Endothelial cell of umbilical vein (primary cell): ENCODE measurements at regions not wholly inside any gene's neighbourhood (a gene's known extent, or its start where the extent isn't known, plus 50 kb on each side); places are given as distances from the start of the nearest gene placed in this dataset.

Experiments used
- BruUV-seq: library from RNA; stranded (reverse); fragments of 400-500 nt; replicated peaks from 2 replicates; lab custom pipeline; 2021; lab: Mats Ljungman, UMichigan
- CTCF ChIA-PET: fragments of 300-600, 350-600 bp; sonication (Branson Sonifier 250); formaldehyde crosslinking; loops from one replicate; lab custom pipeline; 2021; ENCODE audit warnings: antibody characterized with exemption, inconsistent platforms; lab: Charles Lee
- POLR2A ChIA-PET: fragments of 300-600, 350-600 bp; sonication (Branson Sonifier 250); formaldehyde crosslinking; loops from one replicate; lab custom pipeline; 2021; ENCODE audit warnings: antibody characterized with exemption, inconsistent platforms; lab: Charles Lee
- DNase-seq: peaks from one replicate; pipeline ENCODE4 v3.0.0-alpha.2; 2011; ENCODE audit warnings: low read depth, low spot score
- FAIRE-seq: peaks from 2 replicates; lab custom pipeline; 2011; peaks lifted over from hg19 to GRCh38; lab: Jason Lieb, UNC
- H2AFZ ChIP-seq: 2 replicates; pipeline ENCODE4 v1.6.0; 2012; ENCODE audit warnings: low read depth, low read length, control low read depth, inconsistent platforms
- H3K27ac ChIP-seq: 2 replicates; pipeline ENCODE4 v1.5.1; 2011; ENCODE audit warnings: low read depth, mild to moderate bottlenecking, control low read depth, low read length, moderate library complexity; ENCODE audit not compliant: insufficient read depth
- H3K27me3 ChIP-seq, 2 experiments: 2 replicates each; pipeline versions ENCODE4 v1.6.0 to v1.6.1; 2011; ENCODE audit warnings: low read length in 2 of 2, mixed read lengths in 1 of 2; ENCODE audit not compliant: control insufficient read depth in 2 of 2, insufficient read depth in 2 of 2
- H3K36me3 ChIP-seq, 2 experiments: 2 replicates in 1 of 2; 3 replicates in 1 of 2; pipeline ENCODE4 v1.5.1; 2011; ENCODE audit warnings: low read length in 2 of 2, mild to moderate bottlenecking in 1 of 2, moderate library complexity in 1 of 2; ENCODE audit not compliant: control insufficient read depth in 2 of 2, insufficient read depth in 2 of 2; ENCODE audit errors: extremely low read depth in 1 of 2
- H3K4me1 ChIP-seq: 3 replicates; pipeline ENCODE4 v1.5.1; 2011; ENCODE audit warnings: mild to moderate bottlenecking, low read length; ENCODE audit not compliant: control insufficient read depth, insufficient read depth; ENCODE audit errors: extremely low read depth
- H3K4me2 ChIP-seq: 2 replicates; pipeline ENCODE4 v1.6.1; 2011; ENCODE audit warnings: low read length, control low read depth, mixed read lengths; ENCODE audit not compliant: insufficient read depth
- H3K4me3 ChIP-seq, 3 experiments: fragments of 200-600 bp in 1 of 3; sonication (generic), shearing (Covaris generic) in 1 of 3; replicated peaks in 1 of 3; 2 replicates each; pipeline ENCODE4 v1.5.1; 2011 to 2016; ENCODE audit warnings: control low read depth in 3 of 3, low read length in 3 of 3, mild to moderate bottlenecking in 2 of 3, inconsistent platforms in 1 of 3, low read depth in 1 of 3, moderate library complexity in 1 of 3; ENCODE audit not compliant: insufficient read depth in 1 of 3
- H3K79me2 ChIP-seq: 2 replicates; pipeline ENCODE4 v1.6.0; 2012; ENCODE audit warnings: low read length, inconsistent platforms; ENCODE audit not compliant: control insufficient read depth, insufficient read depth
- H3K9ac ChIP-seq: replicated peaks from 2 replicates; pipeline ENCODE3; 2011; ENCODE audit warnings: low read length, control low read depth; ENCODE audit not compliant: insufficient read depth; ENCODE audit errors: extremely low read depth
- H3K9me1 ChIP-seq: replicated peaks from 3 replicates; pipeline ENCODE4 v1.6.0; 2011; ENCODE audit warnings: mild to moderate bottlenecking, low read length; ENCODE audit not compliant: control insufficient read depth, insufficient read depth; ENCODE audit errors: extremely low read depth
- H3K9me3 ChIP-seq: replicated peaks from 2 replicates; pipeline ENCODE4 v1.5.1; 2012; ENCODE audit warnings: low read length, inconsistent platforms; ENCODE audit not compliant: control insufficient read depth, insufficient read depth
- H4K20me1 ChIP-seq: replicated peaks from 2 replicates; pipeline ENCODE3; 2011; ENCODE audit warnings: mild to moderate bottlenecking, low read length; ENCODE audit not compliant: control insufficient read depth, insufficient read depth; ENCODE audit errors: extremely low read depth
- EZH2 ChIP-seq: IDR thresholded peaks from 2 replicates; pipeline ENCODE4 v1.6.1; 2012; ENCODE audit warnings: borderline replicate concordance, low read depth, mild to moderate bottlenecking, moderate library complexity, low read length, inconsistent platforms; ENCODE audit not compliant: severe bottlenecking
- FOS ChIP-seq: IDR thresholded peaks from 2 replicates; pipeline ENCODE4 v1.6.1; 2011; ENCODE audit warnings: mild to moderate bottlenecking, low read length, moderate library complexity, borderline replicate concordance; ENCODE audit not compliant: insufficient read depth
- JUN ChIP-seq: IDR thresholded peaks from 2 replicates; pipeline ENCODE4 v1.6.1; 2011; ENCODE audit warnings: borderline replicate concordance, low read depth; ENCODE audit not compliant: insufficient read length, insufficient read depth
- MAX ChIP-seq: IDR thresholded peaks from 2 replicates; pipeline ENCODE4 v1.6.1; 2011; ENCODE audit not compliant: insufficient read depth, insufficient read length
- MYC ChIP-seq: IDR thresholded peaks from one replicate; pipeline ENCODE4 v1.6.1; 2011; ENCODE audit warnings: mild to moderate bottlenecking, low read depth, low read length
- POLR2AphosphoS5 ChIP-seq: IDR thresholded peaks from 2 replicates; pipeline ENCODE4 v1.6.1; 2012; ENCODE audit warnings: low read depth, mild to moderate bottlenecking, control low read depth, low read length, moderate library complexity; ENCODE audit not compliant: insufficient read depth
- dilution Hi-C: fragments of 300-500 bp; cut with MboI; formaldehyde crosslinking; loops from one replicate; pipeline ENCODE4 v1.15.0; 2019; ENCODE audit warnings: low sequenced_read_pairs; ENCODE audit not compliant: extremely low pct_ligation_motif_present
- intact Hi-C: fragments of 100-400 bp; cut with micrococcal nuclease; formaldehyde crosslinking; loops from one replicate; pipeline ENCODE4 v1.10.0; 2022

- Histone ChIP-seq H3K79me2 (no peaks in the 10 kb centered on the region), H3K9me1 (no peaks in the 10 kb centered on the region), H2AFZ (no peak overlapping the region), H3K4me2 (no peak overlapping the region), H3K9me3 (no peaks in the 10 kb centered on the region), H3K9ac (no peak overlapping the region), H3K36me3 (no peaks in the 10 kb centered on the region), H3K4me1 (no peaks in the 10 kb centered on the region), H3K27me3 (no peaks in the 10 kb centered on the region), H3K27ac (no peak overlapping the region), H4K20me1 (no peaks in the 10 kb centered on the region), H3K4me3 (no peak overlapping the region)
- DNase-seq, result no peak
- BruUV-seq, result no TSS peak
- dilution Hi-C loops (no loop called here), intact Hi-C loops (no loop called here)
- TF ChIP-seq EZH2 (no peak), JUN (no peak), MAX (no peak), FOS (no peak)
- POLR2A ChIA-PET, result no interaction called here
- CTCF ChIA-PET, result no interaction called here
- FAIRE-seq, result no peak
Measured at GRCh38 chr11:15580775-15581095, 466.0 kb downstream of the INSC start.

- TF ChIP-seq JUN (no peak), MAX (no peak), POLR2AphosphoS5 (no peak), FOS (no peak), MYC (no peak)
- intact Hi-C loops, result no loop called here
- H3K79me2 ChIP-seq, result no peaks in the 10 kb centered on the region
- H4K20me1 ChIP-seq, result no peaks in the 10 kb centered on the region
- no TSS peak for BruUV-seq
- no peaks in the 10 kb centered on the region for H3K27me3 ChIP-seq
- H3K9me3 ChIP-seq, result no peaks in the 10 kb centered on the region
- no peak overlapping the region for H3K4me2 ChIP-seq
- no peaks in the 10 kb centered on the region for H3K9me1 ChIP-seq
- no peaks in the 10 kb centered on the region for H3K36me3 ChIP-seq
- ChIA-PET CTCF (no interaction called here), POLR2A (no interaction called here)
- H3K27ac ChIP-seq, result no peak overlapping the region
- no peak overlapping the region for H2AFZ ChIP-seq
- no peak overlapping the region for H3K9ac ChIP-seq
- DNase-seq (no peak), FAIRE-seq (no peak)
- dilution Hi-C loops, result no loop called here
- H3K4me1 ChIP-seq, result no peaks in the 10 kb centered on the region
- no peak overlapping the region for H3K4me3 ChIP-seq
Measured at GRCh38 chr11:15584158-15584557, 469.4 kb downstream of the INSC start.
